Activated CD4-positive, alpha-beta T cell treated with anti-CD3 and anti-CD28 coated beads for 48 hours (primary cell): ENCODE measurements at regions not wholly inside any gene's neighbourhood (a gene's known extent, or its start where the extent isn't known, plus 50 kb on each side); places are given as distances from the start of the nearest gene placed in this dataset.

Experiments used
- DNase-seq: peaks from one replicate; pipeline ENCODE4 v3.0.0-alpha.2; 2020

DNA sequence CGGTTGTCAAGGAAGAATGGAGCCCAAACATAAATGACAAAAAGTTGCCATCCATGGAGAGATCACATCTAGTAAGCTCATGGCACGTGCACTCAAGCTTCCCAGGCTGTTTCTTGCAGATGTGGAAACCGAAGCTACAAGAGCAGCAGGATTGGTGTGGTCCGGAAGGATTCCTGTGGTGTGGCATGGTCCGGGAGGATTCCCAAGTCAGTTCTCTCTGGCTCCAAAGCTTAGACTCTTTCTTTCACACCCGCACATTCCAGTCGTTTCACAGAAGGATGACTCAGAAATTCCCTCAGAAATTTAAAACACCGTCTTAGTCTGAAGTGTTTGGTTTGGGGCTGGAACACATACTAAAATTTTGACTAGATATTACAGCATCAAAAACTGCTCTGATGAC lies 78.0 kb upstream of the DRD2 start:
- DNase-seq = no peak

DNA sequence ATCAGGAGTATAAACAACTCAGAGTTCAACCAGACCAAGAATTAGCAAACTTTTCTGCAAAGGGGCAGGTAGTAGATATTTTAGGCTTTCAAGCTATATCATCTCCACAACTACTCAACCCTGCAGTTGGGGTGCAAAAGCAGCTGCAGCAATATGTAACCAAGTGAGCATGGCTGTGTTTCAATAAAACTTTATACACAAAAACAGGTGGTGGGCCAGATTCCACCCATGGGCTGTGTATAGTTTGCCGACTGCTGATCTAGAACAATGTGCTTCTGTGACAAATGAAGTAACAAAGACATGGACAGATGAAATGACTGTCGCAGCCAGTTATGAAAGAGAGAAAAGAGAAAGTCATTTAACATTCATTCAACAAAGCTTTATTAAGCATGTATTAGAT lies 77.1 kb upstream of the DRD2 start:
- DNase-seq = no peak

DNA sequence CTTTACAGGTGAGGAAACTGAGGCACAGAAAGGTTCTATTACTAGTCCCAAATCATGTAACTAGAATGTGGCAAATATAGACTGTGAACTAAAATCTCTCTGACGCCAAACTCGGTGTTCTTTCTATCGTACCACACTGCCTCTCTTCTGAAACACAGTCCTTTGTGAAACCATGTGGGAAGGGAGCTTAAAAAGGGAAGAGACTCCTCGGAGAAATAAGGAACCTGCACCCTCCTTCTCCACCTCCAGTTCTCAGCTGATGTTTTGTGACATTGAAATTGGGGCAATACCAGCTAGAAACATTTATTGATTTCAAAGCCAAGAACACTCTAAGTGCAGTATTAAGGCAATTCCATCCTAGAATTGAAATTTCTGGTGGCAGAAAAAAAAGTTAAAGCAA lies 76.4 kb upstream of the DRD2 start:
- DNase-seq = no peak

DNA sequence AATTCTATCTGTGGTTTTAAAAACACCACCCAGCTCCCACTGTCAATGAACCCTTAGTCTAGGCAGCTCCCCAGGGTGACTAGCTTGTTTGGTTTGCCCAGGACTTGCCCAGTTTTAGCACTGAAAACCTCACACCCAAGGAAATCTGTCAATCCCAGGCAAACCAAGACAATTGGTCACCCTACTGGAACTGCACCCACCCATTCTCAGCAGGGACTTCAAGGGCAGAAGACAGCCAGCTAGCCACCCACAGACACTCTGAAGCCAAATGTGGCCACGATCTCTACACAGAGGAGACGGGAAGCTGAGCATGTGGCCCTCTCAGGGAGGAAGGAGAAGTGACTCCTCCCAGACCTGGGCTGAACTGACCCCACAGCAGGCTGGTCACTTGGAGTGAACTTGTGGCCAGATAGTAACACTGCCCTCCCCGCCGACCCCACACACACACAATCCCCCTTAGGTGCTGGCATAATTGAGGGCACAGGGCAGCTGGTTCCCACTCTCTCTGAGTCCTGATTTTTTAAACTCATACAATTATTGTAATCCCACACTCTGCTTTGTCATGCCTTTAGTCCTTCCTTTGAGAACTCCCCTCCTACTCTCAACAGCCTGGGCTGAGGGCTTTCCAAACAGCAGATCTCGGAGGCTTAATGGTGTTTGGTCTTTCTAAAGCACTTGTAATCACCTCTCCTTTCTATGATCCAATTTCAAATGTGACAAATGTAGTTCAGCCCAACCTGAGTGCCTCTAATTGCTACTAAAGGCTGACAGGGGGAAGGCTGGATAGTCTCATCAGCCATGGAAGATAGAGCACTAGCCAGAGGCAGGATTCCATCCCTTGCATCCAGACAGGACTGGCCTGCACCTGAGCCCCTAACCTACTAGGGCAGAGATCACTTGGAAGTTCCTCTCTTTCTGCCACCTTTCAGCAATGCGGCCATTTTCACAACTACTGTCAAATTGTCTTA lies 74.7 kb upstream of the DRD2 start:
- no peak for DNase-seq

DNA sequence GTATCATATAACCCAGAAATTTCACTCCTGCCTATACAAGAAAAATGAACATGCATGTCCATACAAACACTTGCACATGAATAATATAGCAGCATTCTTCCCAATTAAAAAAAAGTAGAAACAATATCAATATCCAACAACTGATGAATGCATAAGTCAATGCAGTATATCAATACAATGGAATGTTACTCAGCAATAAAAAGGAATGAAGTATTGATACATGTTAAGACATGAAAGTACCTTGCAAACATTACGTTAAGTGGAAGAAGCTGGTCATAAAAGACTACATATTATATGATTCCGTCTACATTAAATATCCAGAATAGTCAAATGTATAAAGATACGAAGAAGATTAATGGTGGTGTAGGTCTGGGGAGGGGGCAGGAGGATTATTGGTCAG lies 73.9 kb upstream of the DRD2 start:
- no peak for DNase-seq

DNA sequence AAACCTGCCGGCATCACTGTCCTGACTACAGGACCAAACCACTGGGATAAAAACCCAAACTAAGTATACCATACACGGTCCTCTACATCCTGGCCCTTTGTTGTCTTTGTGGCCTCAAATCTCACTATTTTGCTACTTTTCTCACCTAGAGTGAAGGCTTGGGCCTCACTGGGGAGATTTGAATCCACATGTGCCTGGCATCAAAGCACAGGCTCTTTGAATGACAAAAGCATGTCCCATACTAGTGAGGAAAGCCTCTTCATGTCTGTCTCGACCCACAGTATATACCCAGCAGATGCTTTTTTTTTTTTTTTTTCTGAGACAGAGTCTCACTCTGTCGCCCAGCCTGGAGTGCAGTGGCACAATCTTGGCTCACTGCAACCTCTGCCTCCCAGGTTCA lies 72.5 kb upstream of the DRD2 start:
- no peak for DNase-seq

DNA sequence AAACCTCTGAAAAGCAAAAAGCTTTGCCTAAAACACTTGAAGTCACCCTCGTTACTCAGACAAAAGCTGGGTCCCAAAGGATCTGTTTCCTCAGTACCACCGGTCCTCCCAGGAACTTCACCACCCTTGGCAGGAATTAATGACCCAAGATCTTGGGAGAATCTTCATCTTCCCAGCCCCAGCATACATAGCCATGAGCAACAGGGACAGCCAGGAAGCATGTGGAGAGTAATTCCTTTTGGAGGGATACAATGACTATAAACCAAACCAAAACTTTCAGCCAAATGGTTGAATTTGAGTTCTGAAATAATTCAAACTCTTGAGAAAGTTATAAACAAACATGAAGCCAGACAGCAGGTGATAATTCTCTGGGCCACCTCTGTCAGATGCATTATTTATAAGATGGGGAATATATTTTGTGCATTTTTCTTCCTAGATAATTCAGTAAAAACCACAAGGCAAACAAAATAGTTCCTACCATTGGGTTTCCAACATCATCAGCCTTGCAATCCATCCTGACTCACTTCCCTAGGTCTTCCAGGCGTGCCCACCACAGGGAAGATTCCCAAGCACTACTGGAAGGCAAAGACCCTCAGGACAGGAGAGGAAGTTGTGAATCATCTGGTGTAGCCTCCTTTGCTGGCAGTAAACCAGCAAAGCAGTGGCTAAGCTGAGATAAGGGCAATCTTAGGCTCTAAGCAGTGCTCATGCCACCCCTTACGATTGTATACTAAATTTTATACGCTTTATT lies 71.7 kb upstream of the DRD2 start:
- no peak for DNase-seq

DNA sequence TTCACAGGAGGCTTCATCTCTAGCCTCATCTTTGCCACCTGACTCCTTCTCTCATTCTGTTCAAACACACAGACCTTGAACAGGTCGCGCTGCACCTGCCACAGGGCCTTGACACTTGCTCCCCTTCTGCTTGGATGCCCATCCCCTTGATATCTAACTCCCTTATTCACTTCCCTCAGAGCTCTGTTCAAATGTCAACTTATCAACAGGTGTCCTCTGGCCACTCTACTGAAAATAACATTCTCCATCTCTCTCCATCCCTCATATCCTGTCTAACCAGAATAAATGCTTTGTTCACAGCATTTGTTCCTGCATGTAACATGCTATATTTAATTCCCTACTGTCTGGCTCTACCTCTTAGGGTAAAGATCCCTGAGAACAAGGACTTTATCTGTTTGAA lies 67.2 kb upstream of the DRD2 start:
- DNase-seq = no peak

DNA sequence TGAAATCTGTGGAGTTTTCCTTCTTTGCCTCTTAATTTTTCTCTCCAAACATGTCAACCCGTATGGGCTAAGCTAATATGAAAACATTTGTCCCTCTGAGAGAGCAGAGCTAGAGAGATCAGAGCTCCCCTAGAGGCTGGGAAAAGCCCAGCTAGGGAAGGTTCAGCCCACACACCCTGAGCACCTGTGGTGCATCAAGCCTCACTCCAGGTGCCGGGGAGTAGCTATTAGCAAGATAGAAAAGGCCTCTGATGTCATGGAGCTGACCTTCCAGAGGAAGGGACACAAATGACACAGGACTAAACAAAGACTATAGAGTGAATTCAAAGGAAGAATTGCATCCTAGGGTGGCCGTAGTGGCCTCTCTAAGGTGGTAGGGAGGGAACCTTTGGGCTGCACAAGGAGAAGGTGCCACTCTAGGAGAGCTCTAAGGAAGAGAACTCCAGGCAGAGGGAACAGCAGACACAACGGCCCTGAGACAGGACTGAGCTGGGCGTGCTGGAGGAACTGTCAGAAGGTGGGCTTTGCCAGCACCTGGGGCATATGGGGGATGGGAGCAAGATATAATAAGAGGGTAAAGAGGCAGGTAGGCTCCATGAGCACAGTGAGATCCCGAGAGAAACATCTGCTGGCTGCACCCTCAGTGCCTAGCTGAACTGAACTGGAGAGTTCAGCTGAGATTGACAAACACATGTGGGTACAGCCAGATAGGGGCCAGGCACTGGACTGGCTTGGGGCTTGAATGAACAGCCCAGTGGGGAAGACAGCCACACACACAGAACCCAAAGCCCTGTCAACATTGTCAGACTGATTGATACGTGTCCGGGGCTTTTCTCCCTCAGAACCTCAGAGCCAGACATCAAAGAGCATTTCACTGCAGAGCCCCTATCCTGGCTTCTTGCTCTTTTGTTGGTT lies 65.5 kb upstream of the DRD2 start:
- DNase-seq = no peak

DNA sequence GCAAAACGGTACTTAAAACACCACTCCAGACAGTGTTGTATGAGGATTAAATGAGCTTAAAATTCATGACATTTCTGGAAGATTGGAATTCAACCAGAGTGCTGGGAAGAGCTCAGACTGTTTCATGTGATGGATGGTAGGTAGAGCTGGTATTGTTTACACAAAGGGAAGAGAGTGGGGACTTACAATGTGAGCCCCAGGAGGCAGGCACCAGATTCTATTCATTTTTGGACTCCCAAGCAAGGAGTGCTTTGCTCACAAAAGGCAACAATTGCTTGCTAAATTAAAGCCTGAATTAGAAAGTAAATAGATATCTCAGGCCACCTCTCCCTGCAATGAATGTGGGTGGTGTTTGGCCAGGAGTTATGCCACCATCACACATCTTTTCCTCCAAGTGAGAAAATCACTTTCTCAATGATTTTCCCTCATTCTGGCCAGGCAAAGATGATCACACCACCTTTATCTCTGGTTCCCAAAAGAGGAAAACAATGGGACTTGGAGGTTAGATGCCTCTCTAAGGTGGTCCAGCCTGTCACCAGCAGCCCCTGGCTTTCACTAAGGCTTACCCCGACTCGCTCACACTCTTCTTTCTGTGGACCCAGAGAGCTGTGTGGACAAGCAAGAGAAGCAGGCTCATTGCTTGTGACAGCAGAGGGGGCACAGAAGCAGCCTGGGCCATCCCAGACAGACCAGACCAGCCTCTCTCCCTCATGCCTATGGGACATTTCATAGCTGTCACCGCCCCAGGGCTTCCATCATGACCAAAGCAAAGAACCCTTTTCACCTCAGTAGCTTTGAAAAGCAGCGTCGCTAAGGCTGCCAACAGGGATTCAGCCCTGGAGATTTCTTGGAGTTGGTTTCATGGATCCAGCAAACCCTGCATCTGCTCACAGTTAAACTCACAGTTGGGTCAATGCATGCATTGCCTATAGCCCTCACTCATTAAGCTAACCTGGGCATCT lies 63.5 kb upstream of the DRD2 start:
- DNase-seq = no peak

DNA sequence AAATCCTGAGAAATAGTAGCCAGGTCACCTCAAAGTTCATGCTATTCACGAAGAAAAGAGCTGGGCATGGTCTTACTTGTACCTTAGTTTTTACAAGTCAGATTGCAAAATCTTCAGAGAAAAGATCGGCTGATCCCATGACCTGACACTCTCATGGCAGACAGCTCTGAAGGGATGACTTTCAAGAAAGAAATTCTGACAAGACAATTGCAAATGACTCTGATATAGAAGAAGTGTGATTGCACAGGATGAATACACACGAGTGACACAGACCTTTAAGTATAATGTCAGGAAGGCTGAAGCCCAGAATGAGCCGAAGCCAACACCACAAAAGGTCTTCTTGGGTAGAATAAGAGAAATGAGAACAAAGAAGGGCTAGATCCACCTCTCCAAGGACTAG lies 59.4 kb upstream of the DRD2 start:
- no peak for DNase-seq

DNA sequence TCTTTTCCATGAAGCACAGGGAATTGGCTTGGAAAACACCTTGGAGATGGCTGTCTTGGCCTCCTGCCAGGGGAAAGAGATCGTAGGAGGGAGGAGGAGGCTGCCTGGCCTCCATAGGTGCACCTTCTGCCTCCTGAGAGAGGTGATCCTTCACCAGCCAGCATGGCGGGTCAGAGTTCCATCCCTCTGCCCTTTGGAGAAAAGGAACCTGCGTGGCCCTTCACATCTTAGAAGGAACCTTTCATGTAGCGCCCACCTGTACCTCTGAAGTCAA lies 58.2 kb upstream of the DRD2 start:
- no peak for DNase-seq

DNA sequence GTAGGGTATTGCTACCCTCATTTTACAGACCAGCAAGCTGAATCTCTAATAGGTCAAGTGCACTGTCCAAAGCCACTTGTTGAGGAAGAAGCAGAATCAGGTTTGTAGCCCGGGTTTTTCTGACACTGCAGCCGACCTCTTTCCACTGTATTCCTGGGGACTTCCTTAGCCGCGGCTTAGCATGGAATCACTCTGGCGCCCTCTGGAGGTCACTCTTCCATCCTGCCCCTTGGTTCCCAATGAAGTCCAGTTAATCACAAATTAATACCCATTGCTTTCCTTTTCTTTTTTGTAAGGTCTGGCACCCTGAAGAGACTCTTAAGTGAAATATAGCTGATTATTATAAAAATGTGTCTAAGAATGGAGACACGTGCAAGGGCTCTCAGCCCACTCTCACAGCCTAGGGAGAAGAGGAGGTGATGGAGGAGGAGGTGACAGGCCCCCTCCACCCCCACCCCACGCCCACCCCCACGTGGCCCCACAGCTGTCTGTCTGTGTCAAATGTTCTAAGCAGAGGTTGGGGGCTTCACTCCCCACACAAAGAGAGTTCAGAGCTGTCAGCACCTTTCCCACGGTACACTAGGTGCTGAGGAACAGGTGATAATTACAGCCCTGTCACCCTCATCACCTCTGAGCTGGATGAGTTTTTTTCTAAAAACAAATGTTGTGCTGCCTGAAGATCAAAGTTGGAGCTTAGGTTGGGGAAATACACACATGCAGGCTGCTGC lies 57.7 kb upstream of the DRD2 start:
- peak; percentile 71 for DNase-seq

DNA sequence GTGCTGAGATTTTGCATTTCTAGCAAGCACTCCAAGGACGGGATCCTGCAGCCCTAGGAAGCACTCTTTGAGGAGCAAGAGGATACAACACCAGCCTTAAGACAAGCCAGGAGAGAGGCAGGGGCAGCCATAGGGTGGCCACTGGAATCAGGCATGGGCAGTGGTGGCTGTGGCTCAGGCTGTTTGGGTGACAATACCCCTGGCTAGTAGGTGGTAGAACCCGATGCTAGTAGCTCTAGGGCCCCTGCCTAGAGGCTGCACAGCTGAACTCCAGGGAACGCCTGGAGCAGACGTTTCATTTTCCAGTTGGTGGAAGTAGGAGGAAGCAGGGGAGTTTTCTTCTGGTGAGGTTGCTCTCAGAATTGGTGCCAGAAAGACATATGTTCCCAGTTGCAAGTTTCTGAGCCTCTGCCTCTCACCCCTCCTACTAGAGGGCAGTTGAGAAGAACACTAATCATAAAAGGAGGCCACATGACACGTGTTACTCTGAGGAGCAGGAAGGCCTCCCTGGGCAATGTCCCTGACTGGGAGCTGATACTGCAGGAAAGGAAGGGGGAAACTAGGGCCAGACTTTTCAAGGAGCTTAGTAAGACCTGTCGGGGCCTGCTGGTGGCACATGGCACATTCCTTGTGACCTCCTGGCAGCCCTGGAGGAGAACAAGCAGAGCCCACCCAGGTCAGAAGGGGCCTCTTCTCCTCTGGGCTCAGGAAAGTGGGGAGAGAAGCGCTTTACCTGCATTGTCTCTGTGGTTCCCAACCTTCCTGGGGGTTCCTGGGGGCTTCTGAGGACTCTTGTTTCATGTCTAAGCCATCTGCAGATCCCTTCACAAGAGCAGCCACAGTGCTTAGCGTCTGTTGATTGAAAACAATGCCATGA lies 56.6 kb upstream of the DRD2 start:
- no peak for DNase-seq

DNA sequence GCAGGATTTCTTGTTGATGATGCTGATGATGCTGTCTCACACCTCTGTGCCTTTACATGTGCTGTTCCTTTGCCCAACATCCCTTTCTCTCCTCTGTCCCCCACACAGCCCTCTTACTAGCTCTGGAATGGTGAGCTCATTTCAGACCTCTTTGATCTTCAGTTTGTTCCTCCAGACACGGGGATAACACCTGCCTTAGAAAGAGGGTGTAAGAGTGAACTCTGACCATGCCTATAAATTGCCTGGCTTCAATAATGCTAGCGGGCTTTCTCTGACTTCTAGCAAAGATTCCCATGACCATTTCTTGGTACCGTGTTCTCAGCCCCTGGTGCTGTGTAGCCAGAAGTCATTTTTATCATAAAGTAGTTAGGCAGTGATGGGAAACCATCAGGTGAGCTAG lies 55.9 kb upstream of the DRD2 start:
- no peak for DNase-seq

DNA sequence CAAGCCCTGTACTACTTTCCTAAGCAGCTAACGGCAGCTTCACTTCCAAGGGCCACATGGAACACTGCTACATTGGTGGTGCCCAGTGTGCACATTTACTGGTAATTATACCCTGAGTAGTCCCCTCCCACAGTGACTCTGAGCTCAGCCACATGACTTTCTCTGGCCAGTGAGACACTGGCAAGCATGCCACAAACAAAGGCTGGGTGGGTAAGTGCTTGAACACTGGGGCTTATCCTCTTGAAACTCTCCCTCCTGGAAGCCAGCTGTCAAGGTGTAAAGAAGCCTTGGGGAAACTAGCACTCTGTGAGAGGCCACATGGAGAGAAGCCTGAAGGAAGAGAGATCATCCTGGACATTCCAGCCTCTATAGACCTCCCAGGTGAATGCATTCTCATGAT lies 54.4 kb upstream of the DRD2 start:
- DNase-seq = no peak

DNA sequence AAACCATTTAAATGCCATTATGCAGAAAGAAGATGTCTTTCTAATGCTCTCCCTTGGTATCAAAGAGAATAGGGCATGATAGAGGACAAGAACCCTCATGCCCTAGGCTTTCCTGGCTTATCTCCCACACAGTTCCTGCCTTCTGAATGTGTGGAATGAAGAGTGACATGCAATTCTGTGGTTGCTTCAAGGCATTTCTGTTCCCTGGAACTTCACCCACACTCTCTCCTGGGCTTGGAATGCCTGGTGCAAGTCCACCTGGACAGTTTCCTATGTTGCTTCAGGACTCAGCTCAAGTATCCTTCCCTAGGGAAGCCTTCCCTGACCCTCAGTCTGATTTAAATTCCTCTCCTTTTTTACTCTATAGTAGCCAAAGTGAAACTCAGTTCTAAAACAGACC lies 53.8 kb upstream of the DRD2 start:
- no peak for DNase-seq

DNA sequence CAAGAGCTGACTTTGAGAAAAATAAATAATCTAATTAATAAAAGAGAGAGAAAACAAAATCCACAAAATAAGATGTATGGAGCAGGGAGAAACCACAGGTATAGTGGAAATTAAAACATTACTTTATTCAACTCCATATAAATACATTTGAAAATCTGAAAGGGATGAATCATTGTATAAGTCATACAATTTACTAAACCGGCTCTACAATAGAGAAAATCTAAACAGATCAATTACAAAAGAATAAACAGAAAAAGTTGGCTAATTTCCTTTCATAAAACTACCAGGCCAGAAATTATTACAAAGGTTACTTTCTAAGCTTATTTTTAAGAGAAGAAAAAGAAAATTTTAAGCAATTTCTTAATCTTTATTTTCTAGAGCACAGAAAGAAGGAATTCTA lies 51.3 kb upstream of the DRD2 start:
- no peak for DNase-seq
